HG03064 (cell line): ENCODE measurements at regions not wholly inside any gene's neighbourhood (a gene's known extent, or its start where the extent isn't known, plus 50 kb on each side); places are given as distances from the start of the nearest gene placed in this dataset.
A peak's percentile ranks its signal among the peaks of the same experiment; 100 is the strongest.
"Not testable (repeated sequence)": the region's sequence is repeated elsewhere in the genome, so short reads cannot be mapped to it uniquely, and the experiment has no call there.

Source experiments
- ATAC-seq: cut with Tn5 transposase; IDR thresholded peaks from one replicate; pipeline ENCODE4 v1.9.1; 2021; ENCODE audit warnings: low read depth; ENCODE audit not compliant: unreplicated experiment

- no peak for ATAC-seq
Measured at GRCh38 chr1:112855152-112855828, 100.7 kb downstream of the SLC16A1 start.

DNA sequence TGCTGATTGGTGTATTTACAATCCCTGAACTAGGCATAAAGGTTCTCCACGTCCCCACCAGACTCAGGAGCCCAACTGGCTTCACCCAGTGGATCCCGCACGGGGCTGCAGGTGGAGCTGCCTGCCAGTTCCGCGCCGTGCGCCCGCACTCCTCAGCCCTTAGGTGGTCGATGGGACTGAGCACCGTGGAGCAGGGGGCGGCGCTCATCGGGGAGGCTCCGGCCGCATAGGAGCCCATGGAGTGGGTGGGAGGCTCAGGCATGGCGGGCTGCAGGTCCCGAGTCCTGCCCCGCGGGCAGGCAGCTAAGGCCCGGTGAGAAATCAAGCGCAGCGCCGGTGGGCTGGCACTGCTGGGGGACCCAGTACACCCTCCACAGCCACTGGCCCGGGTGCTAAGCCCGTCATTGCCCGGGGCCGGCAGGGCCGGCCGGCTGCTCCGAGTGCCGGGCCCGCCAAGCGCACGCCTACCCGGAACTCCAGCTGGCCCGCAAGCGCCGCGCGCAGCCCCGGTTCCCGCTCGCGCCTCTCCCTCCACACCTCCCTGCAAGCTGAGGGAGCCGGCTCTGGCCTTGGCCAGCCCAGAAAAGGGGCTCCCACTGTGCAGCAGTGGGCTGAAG, 101.5 kb downstream of the SLC16A1 start:
- not testable (repeated sequence) for ATAC-seq

- ATAC-seq, result not testable (repeated sequence)
Measured at GRCh38 chr1:112853915-112854314, 102.1 kb downstream of the SLC16A1 start.

DNA sequence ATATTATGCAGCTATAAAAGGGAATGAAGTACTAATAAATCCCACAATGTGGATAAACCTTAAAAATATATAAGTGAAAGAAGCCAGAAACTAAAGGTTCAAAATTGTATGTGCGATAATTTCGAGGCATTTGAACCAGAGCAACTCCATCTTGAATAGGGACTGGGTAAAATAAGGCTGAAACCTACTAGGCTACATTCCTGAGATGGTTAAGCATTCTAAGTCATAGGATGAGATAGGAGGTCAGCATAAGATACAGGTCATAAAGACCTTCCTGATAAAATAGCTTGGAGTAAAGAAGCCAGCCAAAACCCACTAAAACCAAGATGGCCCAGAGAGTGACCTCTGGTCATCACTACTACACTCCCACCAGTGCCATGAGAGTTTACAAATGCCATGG, 103.1 kb downstream of the SLC16A1 start:
- no peak for ATAC-seq

DNA sequence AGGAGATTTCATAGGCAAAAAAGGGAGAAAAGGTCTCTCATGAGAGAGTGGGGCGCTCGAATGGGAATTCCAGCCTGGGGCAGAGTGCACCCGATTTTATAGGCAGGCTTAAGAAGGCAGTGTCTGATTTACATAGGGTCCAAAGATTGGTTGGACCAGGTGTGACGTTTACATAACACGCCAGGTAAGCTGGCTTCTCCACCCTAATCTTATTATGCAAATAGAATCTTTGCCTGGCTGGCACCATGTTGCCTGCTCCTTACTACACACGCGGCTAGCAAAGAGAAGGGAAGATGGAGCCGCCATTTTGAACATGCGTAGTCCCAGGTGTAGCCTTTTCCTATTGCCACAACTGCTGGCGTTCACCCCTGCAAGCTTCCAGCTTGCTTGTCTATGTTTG, 103.7 kb downstream of the SLC16A1 start:
- no peak for ATAC-seq

DNA sequence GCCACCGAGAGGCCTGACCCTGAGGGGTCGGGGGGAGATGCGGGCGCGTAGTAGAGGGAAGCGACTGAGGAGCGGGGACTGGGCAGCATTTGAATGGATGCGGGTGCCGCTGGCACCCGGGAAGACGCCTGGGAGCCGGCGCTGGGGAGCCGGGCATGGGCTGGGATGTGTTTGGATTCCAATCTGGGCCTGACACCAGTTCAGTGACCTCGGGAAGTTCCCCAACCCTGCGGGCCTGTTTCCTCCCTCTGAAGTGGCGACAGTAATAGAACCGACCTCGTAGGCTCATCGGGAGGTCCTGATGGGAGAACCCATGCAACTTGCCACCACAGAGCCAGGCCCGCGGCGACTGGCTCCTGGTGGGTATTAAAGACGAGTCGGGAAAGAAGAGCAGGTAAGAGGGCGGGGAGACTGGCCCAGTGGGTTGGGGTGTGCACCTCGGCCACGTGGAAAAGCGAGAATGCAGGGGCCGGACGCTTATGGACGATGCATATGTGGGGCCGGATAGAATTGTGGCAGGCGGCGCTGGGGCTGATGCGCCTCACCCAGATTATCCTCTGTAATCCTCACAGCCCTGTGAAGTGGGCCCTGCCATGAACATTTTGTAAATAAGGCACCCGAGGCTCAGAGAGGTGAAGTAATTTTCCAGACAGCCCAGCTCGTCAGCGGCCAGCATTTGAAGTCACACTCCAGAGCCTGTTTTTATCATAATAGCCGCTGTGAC, 105.8 kb downstream of the SLC16A1 start:
- no peak for ATAC-seq

GRCh38 chr1:112849425-112850033, 106.5 kb downstream of the SLC16A1 start:
- ATAC-seq, result no peak

DNA sequence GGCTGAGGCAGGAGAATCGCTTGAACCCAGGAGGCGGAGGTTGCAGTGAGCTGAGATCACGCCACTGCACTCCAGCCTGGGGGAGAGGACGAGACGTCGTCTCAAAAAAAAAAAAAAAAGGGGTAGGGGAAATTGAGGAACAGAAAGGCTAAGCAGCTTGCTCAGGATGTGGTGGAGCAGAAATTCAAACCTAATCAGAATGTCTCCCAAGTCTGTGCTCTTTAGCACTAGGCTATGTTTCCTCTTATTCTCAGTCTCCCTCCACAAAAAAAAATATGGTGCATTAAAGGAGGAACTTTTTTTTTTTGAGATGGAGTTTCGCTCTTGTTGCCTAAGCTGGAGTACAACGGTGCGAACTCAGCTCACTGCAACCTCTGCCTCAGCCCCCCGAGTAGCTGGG, 114.2 kb downstream of the SLC16A1 start:
- no peak for ATAC-seq

GRCh38 chr1:112840631-112841624, 115.1 kb downstream of the SLC16A1 start:
- ATAC-seq, result peak; percentile 74

DNA sequence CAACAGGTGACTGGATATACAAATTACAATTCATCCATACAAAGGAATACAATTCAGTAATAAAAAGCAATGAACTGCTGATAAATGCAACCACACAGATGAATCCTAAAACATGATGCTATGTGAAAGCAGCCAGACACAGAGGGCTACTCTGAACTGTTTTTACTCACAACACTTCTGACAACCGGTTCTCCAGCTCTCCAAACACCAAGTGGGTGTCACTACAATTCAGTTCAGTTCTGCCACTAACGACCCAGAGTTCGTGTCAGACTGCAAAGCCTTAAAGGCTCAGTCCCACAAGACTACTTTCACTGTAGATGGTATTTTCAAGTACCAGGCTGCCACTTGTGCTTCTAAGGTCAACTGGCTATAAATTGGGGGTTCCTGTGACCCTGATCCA, 119.4 kb downstream of the SLC16A1 start:
- ATAC-seq, result no peak

DNA sequence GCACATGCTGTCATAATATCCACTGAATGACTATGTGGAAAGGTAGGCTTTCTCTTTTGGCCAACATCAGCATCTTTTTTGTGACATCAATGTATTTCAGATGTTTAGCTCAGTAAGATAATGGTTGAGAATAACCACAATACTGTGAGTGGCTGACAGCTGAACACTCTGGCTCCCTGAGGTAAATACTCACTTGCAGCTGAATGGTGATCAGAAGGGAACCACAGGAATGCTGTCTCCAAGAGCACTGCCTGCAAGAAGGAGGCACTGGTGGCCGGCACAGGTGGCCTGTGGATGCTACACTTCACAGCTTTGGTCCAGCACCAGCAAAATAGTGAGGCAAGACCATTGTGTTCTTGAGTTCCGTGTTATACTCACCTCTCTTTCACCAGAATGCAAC, 118.7 kb upstream of the PPM1J start:
- ATAC-seq, result no peak

- ATAC-seq, result not testable (repeated sequence)
Measured at GRCh38 chr1:112832259-112832658, 117.1 kb upstream of the PPM1J start.

DNA sequence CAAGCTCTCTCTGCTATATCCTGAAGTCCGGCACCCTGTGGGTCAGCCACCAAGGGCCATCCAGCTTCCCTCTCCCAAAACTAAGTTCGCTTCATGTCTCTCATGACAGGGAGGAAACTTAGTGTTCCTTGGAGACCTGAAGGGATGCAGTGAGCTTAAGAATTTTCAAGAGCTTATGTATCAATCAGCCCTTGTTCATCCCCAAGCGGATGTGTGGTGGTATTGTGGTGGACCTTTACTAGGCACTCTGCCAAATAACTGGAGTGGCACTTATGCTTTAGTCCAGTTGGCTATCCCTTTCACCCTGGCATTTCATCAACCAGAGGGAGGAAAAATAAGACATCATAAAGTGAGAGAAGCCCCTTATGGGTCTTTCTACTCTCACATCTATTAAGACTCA, 114.6 kb upstream of the PPM1J start:
- ATAC-seq, result not testable (repeated sequence)

DNA sequence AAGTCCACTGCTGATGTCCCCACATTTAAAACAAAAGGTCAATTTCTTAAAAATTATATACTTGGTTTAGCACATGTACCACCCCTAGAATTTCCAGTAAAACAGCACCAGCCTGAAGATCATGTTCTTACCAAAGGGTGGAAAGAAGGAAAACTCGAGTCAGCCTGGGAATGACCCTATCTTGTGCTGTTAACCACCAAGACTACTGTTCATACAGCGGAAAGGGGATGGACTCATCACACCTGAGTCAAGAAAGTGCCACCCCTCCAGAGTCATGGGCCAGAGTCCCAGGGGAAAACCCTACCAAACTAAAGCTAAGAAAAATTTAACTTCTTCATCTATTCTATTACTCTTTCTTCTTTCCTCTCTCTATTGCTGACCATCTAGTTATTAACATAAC, 113.6 kb upstream of the PPM1J start:
- ATAC-seq, result no peak

GRCh38 chr1:112827391-112827790, 112.3 kb upstream of the PPM1J start:
- not testable (repeated sequence) for ATAC-seq

DNA sequence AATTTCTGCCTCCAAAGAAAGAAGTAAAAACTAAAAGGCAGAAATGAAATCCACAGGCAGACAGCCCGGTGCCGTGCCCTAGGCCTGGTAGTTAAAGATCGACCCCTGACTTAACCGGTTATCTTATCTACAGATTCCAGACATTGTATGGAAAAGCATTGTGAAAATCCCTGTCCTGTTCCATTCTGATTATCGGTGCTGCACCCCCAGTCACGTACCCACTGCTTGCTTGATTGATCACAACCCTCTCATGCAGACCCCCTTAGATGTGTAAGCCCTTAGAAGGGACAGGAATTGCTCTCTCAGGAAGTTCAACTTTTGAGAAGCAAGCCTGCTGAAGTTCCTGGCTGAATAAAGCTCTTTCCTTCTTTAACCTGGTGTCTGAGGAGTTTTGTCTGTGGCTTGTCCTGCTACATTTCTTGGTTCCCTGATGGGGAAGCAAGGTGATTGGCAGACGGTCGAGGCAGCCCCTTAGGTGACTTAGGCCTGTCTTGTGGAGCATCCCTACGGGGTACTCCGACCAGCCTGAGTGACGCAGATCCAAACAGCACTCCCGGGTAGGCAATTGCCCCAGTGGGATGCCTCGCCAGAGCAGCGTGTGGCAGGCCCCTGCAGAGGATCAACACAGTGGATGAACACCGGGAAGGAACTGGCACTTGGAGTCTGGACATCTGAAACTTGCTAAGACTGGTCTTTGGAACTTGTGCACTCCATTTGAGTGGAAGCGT, 111.2 kb upstream of the PPM1J start:
- ATAC-seq, result no peak

GRCh38 chr1:112825563-112826216, 110.6 kb upstream of the PPM1J start:
- ATAC-seq, result not testable (repeated sequence)

DNA sequence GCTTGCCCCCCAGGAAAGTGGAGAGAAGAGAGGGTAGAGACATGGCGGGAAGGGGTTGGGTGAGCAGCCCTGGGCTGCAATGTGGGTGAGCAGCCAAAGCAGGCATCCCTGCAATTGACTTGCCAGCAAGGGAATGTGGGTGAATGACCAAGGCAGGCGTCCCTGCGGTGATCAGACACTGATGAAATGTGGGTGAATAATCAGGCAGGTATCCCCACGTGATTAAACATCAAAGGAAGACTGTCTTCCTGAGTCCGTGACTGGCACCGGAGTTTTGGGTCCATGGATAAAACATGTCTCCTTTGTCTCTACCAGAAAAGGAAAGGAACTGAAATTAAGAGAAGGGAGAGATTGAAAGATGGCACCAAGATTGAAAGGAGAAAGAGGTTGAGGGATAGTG, 109.9 kb upstream of the PPM1J start:
- not testable (repeated sequence) for ATAC-seq
